H1 (cell line): ENCODE measurements at regions not wholly inside any gene's neighbourhood (a gene's known extent, or its start where the extent isn't known, plus 50 kb on each side); places are given as distances from the start of the nearest gene placed in this dataset.

ENCODE experiments used
- BRCA1 ChIP-seq: IDR thresholded peaks from 2 replicates; pipeline ENCODE4 v1.6.1; 2012; ENCODE audit warnings: low read depth, low read length, improper control_type of control experiment
- MAFK ChIP-seq: IDR thresholded peaks from 2 replicates; pipeline ENCODE4 v1.6.1; 2012; ENCODE audit warnings: low read depth, mild to moderate bottlenecking, improper control_type of control experiment, low read length
- MAX ChIP-seq: IDR thresholded peaks from 2 replicates; pipeline ENCODE4 v1.6.1; 2012; ENCODE audit warnings: inconsistent platforms
- RAD21 ChIP-seq, 2 experiments: IDR thresholded peaks in 1 of 2; conservative IDR thresholded peaks in 1 of 2; 2 replicates each; pipeline ENCODE4 v1.6.1; 2011; ENCODE audit warnings: low read depth in 2 of 2, low read length in 2 of 2, improper control_type of control experiment in 1 of 2, inconsistent platforms in 1 of 2, mild to moderate bottlenecking in 1 of 2, moderate library complexity in 1 of 2
- SP1 ChIP-seq: IDR thresholded peaks from 2 replicates; pipeline ENCODE4 v1.6.1; 2011; ENCODE audit warnings: low read depth, low read length
- USF2 ChIP-seq: IDR thresholded peaks from 2 replicates; pipeline ENCODE4 v1.6.1; 2011; ENCODE audit warnings: low read length, improper control_type of control experiment

- TF ChIP-seq MAX = no peak
- TF ChIP-seq MAFK = no peak
- no peak for TF ChIP-seq RAD21 (IDR thresholded peaks at IDR 0.05 in 1 of 2, conservative IDR thresholded peaks at IDR 0.05 in 1 of 2; ENCODE audit: low read depth in 2 of 2, low read length in 2 of 2)
- TF ChIP-seq BRCA1 = no peak
- TF ChIP-seq USF2 = no peak
- TF ChIP-seq SP1 = no peak
Observed at GRCh38 chr12:68495336-68496070, 115.2 kb upstream of the RAP1B start (continued).
